Endothelial cell of umbilical vein (primary cell): ENCODE measurements at regions not wholly inside any gene's neighbourhood (a gene's known extent, or its start where the extent isn't known, plus 50 kb on each side); places are given as distances from the start of the nearest gene placed in this dataset.
A peak's percentile ranks its signal among the peaks of the same experiment; 100 is the strongest.

Experiments
- BruUV-seq: library from RNA; stranded (reverse); fragments of 400-500 nt; replicated peaks from 2 replicates; lab custom pipeline; 2021; lab: Mats Ljungman, UMichigan
- CTCF ChIA-PET: fragments of 300-600, 350-600 bp; sonication (Branson Sonifier 250); formaldehyde crosslinking; loops from one replicate; lab custom pipeline; 2021; ENCODE audit warnings: antibody characterized with exemption, inconsistent platforms; lab: Charles Lee
- POLR2A ChIA-PET: fragments of 300-600, 350-600 bp; sonication (Branson Sonifier 250); formaldehyde crosslinking; loops from one replicate; lab custom pipeline; 2021; ENCODE audit warnings: antibody characterized with exemption, inconsistent platforms; lab: Charles Lee
- DNase-seq: peaks from one replicate; pipeline ENCODE4 v3.0.0-alpha.2; 2011; ENCODE audit warnings: low read depth, low spot score
- FAIRE-seq: peaks from 2 replicates; lab custom pipeline; 2011; peaks lifted over from hg19 to GRCh38; lab: Jason Lieb, UNC
- H2AFZ ChIP-seq: 2 replicates; pipeline ENCODE4 v1.6.0; 2012; ENCODE audit warnings: low read depth, low read length, control low read depth, inconsistent platforms
- H3K27ac ChIP-seq: 2 replicates; pipeline ENCODE4 v1.5.1; 2011; ENCODE audit warnings: low read depth, mild to moderate bottlenecking, control low read depth, low read length, moderate library complexity; ENCODE audit not compliant: insufficient read depth
- H3K27me3 ChIP-seq, 2 experiments: 2 replicates each; pipeline versions ENCODE4 v1.6.0 to v1.6.1; 2011; ENCODE audit warnings: low read length in 2 of 2, mixed read lengths in 1 of 2; ENCODE audit not compliant: control insufficient read depth in 2 of 2, insufficient read depth in 2 of 2
- H3K36me3 ChIP-seq, 2 experiments: 2 replicates in 1 of 2; 3 replicates in 1 of 2; pipeline ENCODE4 v1.5.1; 2011; ENCODE audit warnings: low read length in 2 of 2, mild to moderate bottlenecking in 1 of 2, moderate library complexity in 1 of 2; ENCODE audit not compliant: control insufficient read depth in 2 of 2, insufficient read depth in 2 of 2; ENCODE audit errors: extremely low read depth in 1 of 2
- H3K4me1 ChIP-seq: 3 replicates; pipeline ENCODE4 v1.5.1; 2011; ENCODE audit warnings: mild to moderate bottlenecking, low read length; ENCODE audit not compliant: control insufficient read depth, insufficient read depth; ENCODE audit errors: extremely low read depth
- H3K4me2 ChIP-seq: 2 replicates; pipeline ENCODE4 v1.6.1; 2011; ENCODE audit warnings: low read length, control low read depth, mixed read lengths; ENCODE audit not compliant: insufficient read depth
- H3K4me3 ChIP-seq, 3 experiments: fragments of 200-600 bp in 1 of 3; sonication (generic), shearing (Covaris generic) in 1 of 3; replicated peaks in 1 of 3; 2 replicates each; pipeline ENCODE4 v1.5.1; 2011 to 2016; ENCODE audit warnings: control low read depth in 3 of 3, low read length in 3 of 3, mild to moderate bottlenecking in 2 of 3, inconsistent platforms in 1 of 3, low read depth in 1 of 3, moderate library complexity in 1 of 3; ENCODE audit not compliant: insufficient read depth in 1 of 3
- H3K79me2 ChIP-seq: 2 replicates; pipeline ENCODE4 v1.6.0; 2012; ENCODE audit warnings: low read length, inconsistent platforms; ENCODE audit not compliant: control insufficient read depth, insufficient read depth
- H3K9ac ChIP-seq: replicated peaks from 2 replicates; pipeline ENCODE3; 2011; ENCODE audit warnings: low read length, control low read depth; ENCODE audit not compliant: insufficient read depth; ENCODE audit errors: extremely low read depth
- H3K9me1 ChIP-seq: replicated peaks from 3 replicates; pipeline ENCODE4 v1.6.0; 2011; ENCODE audit warnings: mild to moderate bottlenecking, low read length; ENCODE audit not compliant: control insufficient read depth, insufficient read depth; ENCODE audit errors: extremely low read depth
- H3K9me3 ChIP-seq: replicated peaks from 2 replicates; pipeline ENCODE4 v1.5.1; 2012; ENCODE audit warnings: low read length, inconsistent platforms; ENCODE audit not compliant: control insufficient read depth, insufficient read depth
- H4K20me1 ChIP-seq: replicated peaks from 2 replicates; pipeline ENCODE3; 2011; ENCODE audit warnings: mild to moderate bottlenecking, low read length; ENCODE audit not compliant: control insufficient read depth, insufficient read depth; ENCODE audit errors: extremely low read depth
- EZH2 ChIP-seq: IDR thresholded peaks from 2 replicates; pipeline ENCODE4 v1.6.1; 2012; ENCODE audit warnings: borderline replicate concordance, low read depth, mild to moderate bottlenecking, moderate library complexity, low read length, inconsistent platforms; ENCODE audit not compliant: severe bottlenecking
- FOS ChIP-seq: IDR thresholded peaks from 2 replicates; pipeline ENCODE4 v1.6.1; 2011; ENCODE audit warnings: mild to moderate bottlenecking, low read length, moderate library complexity, borderline replicate concordance; ENCODE audit not compliant: insufficient read depth
- GATA2 ChIP-seq: IDR thresholded peaks from 2 replicates; pipeline ENCODE4 v1.7.0; 2011; ENCODE audit warnings: low read depth, mild to moderate bottlenecking, moderate library complexity, mixed read lengths, low read length; ENCODE audit not compliant: insufficient read length, insufficient read depth
- JUN ChIP-seq: IDR thresholded peaks from 2 replicates; pipeline ENCODE4 v1.6.1; 2011; ENCODE audit warnings: borderline replicate concordance, low read depth; ENCODE audit not compliant: insufficient read length, insufficient read depth
- MYC ChIP-seq: IDR thresholded peaks from one replicate; pipeline ENCODE4 v1.6.1; 2011; ENCODE audit warnings: mild to moderate bottlenecking, low read depth, low read length
- POLR2A ChIP-seq: IDR thresholded peaks from 2 replicates; pipeline ENCODE4 v1.6.1; 2012; ENCODE audit warnings: low read depth, mild to moderate bottlenecking, control low read depth, low read length
- POLR2AphosphoS5 ChIP-seq: IDR thresholded peaks from 2 replicates; pipeline ENCODE4 v1.6.1; 2012; ENCODE audit warnings: low read depth, mild to moderate bottlenecking, control low read depth, low read length, moderate library complexity; ENCODE audit not compliant: insufficient read depth
- dilution Hi-C: fragments of 300-500 bp; cut with MboI; formaldehyde crosslinking; loops from one replicate; pipeline ENCODE4 v1.15.0; 2019; ENCODE audit warnings: low sequenced_read_pairs; ENCODE audit not compliant: extremely low pct_ligation_motif_present
- intact Hi-C: fragments of 100-400 bp; cut with micrococcal nuclease; formaldehyde crosslinking; loops from one replicate; pipeline ENCODE4 v1.10.0; 2022
- TF ChIP-seq, protein P1 (sequence below): IDR thresholded peaks from 2 replicates; pipeline ENCODE4 v1.6.1; 2011; ENCODE audit not compliant: insufficient read depth, insufficient read length
- TF ChIP-seq, protein P2 (sequence below), 2 donors: IDR thresholded peaks; 1 replicate in 1 of 2; 2 replicates in 1 of 2; pipeline ENCODE4 v1.5.1; 2011; ENCODE audit warnings: low read length in 2 of 2, mild to moderate bottlenecking in 2 of 2, moderate library complexity in 2 of 2, control low read depth in 1 of 2, inconsistent platforms in 1 of 2, low read depth in 1 of 2; ENCODE audit not compliant: insufficient read depth in 1 of 2; ENCODE audit errors: extremely low read depth in 1 of 2

DNA sequence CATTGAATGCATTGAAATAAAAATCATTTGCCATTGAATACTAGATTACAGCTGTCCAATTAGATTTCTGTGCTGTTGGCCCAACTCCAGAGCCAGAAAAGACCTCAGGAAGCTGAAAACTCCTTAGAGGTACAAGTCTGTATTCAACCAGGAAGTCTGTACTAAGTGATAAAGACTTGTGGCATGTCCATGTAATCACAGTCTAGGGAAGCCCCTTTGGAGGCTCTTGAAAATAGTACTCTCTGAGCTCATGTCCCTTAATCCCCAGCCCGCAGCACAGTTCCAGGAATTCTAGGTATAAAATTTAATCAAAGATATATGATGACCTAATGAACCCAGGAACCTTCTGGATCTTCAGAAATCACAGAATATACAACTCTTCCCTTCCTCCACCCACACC, 279.4 kb downstream of the RSL24D1 start:
- CTCF ChIA-PET: no interaction called here
- Histone ChIP-seq H3K9ac (no peak overlapping the region), H3K4me3 (no peak overlapping the region), H3K27me3 (no peaks in the 10 kb centered on the region), H3K9me3 (no peaks in the 10 kb centered on the region), H3K36me3 (no peaks in the 10 kb centered on the region), H4K20me1 (no peaks in the 10 kb centered on the region), H3K4me1 (no peaks in the 10 kb centered on the region), H3K79me2 (no peaks in the 10 kb centered on the region), H3K4me2 (no peak overlapping the region), H3K27ac (no peak overlapping the region), H3K9me1 (no peaks in the 10 kb centered on the region), H2AFZ (no peak overlapping the region)
- BruUV-seq: no TSS peak
- intact Hi-C loops: no loop called here
- FAIRE-seq: no peak
- no peak for TF ChIP-seq FOS
- TF ChIP-seq MYC: no peak
- TF ChIP-seq GATA2: no peak
- TF ChIP-seq EZH2: no peak
- TF ChIP-seq POLR2AphosphoS5: no peak
- TF ChIP-seq, protein P1, sequence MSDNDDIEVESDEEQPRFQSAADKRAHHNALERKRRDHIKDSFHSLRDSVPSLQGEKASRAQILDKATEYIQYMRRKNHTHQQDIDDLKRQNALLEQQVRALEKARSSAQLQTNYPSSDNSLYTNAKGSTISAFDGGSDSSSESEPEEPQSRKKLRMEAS: no peak
- no peak for TF ChIP-seq JUN
- TF ChIP-seq POLR2A: no peak
- TF ChIP-seq, protein P2, sequence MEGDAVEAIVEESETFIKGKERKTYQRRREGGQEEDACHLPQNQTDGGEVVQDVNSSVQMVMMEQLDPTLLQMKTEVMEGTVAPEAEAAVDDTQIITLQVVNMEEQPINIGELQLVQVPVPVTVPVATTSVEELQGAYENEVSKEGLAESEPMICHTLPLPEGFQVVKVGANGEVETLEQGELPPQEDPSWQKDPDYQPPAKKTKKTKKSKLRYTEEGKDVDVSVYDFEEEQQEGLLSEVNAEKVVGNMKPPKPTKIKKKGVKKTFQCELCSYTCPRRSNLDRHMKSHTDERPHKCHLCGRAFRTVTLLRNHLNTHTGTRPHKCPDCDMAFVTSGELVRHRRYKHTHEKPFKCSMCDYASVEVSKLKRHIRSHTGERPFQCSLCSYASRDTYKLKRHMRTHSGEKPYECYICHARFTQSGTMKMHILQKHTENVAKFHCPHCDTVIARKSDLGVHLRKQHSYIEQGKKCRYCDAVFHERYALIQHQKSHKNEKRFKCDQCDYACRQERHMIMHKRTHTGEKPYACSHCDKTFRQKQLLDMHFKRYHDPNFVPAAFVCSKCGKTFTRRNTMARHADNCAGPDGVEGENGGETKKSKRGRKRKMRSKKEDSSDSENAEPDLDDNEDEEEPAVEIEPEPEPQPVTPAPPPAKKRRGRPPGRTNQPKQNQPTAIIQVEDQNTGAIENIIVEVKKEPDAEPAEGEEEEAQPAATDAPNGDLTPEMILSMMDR (IDR thresholded peaks at IDR 0.05; ENCODE audit: extremely low read depth in 1 of 2, insufficient read depth in 1 of 2, low read depth in 1 of 2, low read length in 2 of 2): no peak
- POLR2A ChIA-PET: no interaction called here
- dilution Hi-C loops: no loop called here
- DNase-seq: peak; percentile 1
